ENCODE measurements at regions not wholly inside any gene's neighbourhood (a gene's known extent, or its start where the extent isn't known, plus 50 kb on each side); places are given as distances from the start of the nearest gene placed in this dataset.

GRCh38 chr2:155944218-155944617, 388.3 kb downstream of the NR4A2 start:
- Histone ChIP-seq H3K79me2 (ENCODE audit: control insufficient read depth in 1 of 2, insufficient read depth in 2 of 2, low read length in 2 of 2) (no peaks in the 10 kb centered on the region), H3K23me2 (ENCODE audit: low read depth, low read length) (no peaks in the 10 kb centered on the region), H3K27ac (ENCODE audit: low read depth, low read length) (no peak overlapping the region), H3K14ac (ENCODE audit: insufficient read length) (no peak overlapping the region), H3K4me2 (ENCODE audit: insufficient read depth in 1 of 2, low read depth in 2 of 2, low read length in 2 of 2) (no peak overlapping the region), H3K4me1 (replicated peaks in 1 of 4; ENCODE audit: control insufficient read depth in 3 of 4, insufficient read depth in 4 of 4, low read length in 3 of 4) (no peaks in the 10 kb centered on the region), H2BK120ac (replicated peaks; ENCODE audit: low read depth, low read length) (no peak overlapping the region), H3K56ac (replicated peaks; ENCODE audit: insufficient read length, low read depth, low read length) (no peak overlapping the region), H2BK20ac (ENCODE audit: low read length) (no peak overlapping the region), H4K91ac (replicated peaks; ENCODE audit: insufficient read length, low read length) (no peak overlapping the region), H2BK15ac (ENCODE audit: low read length) (no peak overlapping the region), H2BK12ac (ENCODE audit: low read depth, low read length) (no peak overlapping the region), H4K5ac (ENCODE audit: insufficient read length, low read depth, low read length) (no peak overlapping the region), H2AK5ac (ENCODE audit: low read depth, low read length) (no peak overlapping the region), H2AFZ (ENCODE audit: low read length) (no peak overlapping the region), H2BK5ac (ENCODE audit: low read depth, low read length) (no peak overlapping the region), H4K8ac (ENCODE audit: extremely low read depth, insufficient read depth, low read length) (no peak overlapping the region), H3K23ac (ENCODE audit: insufficient read length) (no peak overlapping the region), H3K18ac (ENCODE audit: extremely low read depth, low read length) (no peak overlapping the region), H3K36me3 (ENCODE audit: control insufficient read depth in 2 of 4, insufficient read depth in 4 of 4, low read length in 3 of 4) (no peaks in the 10 kb centered on the region; a peak in 1 of 8 replicates), H3K27me3 (replicated peaks in 1 of 4; ENCODE audit: control insufficient read depth in 3 of 4, extremely low read depth in 1 of 4, insufficient read depth in 3 of 4, low read length in 3 of 4) (no peaks in the 10 kb centered on the region), H3K79me1 (ENCODE audit: low read depth, low read length) (no peaks in the 10 kb centered on the region), H4K20me1 (replicated peaks in 1 of 2; ENCODE audit: control insufficient read depth in 1 of 2, insufficient read depth in 2 of 2, low read length in 2 of 2) (no peaks in the 10 kb centered on the region), H3K4me3 (ENCODE audit: extremely low read depth in 1 of 4, insufficient read depth in 2 of 4, low read depth in 3 of 4, low read length in 4 of 4) (no peak overlapping the region), H3K9ac (replicated peaks in 1 of 4; ENCODE audit: extremely low read depth in 1 of 4, low read depth in 3 of 4, low read length in 3 of 4) (no peak overlapping the region), H3K9me3 (ENCODE audit: insufficient read depth in 2 of 2, low read depth in 1 of 2, low read length in 1 of 2) (no peaks in the 10 kb centered on the region), H3K4ac (replicated peaks; ENCODE audit: insufficient read length, low read depth, low read length) (no peak overlapping the region)
- 0% methylated on average over 1 of the region's 1 CpG; no CpG with 5 or more reads in 1 of the 2 experiments for WGBS, 2 experiments (ENCODE audit: extremely low coverage in 1 of 2, insufficient coverage in 1 of 2, insufficient read length in 1 of 2, insufficient replicate concordance in 2 of 2, low coverage in 1 of 2, low lambda C conversion rate in 2 of 2, missing lambda C conversion rate in 1 of 2)
- CTCF ChIA-PET (ENCODE audit: partially characterized antibody) = no interaction called here
- TF ChIP-seq CTBP2 (IDR thresholded peaks at IDR 0.05; ENCODE audit: borderline replicate concordance, insufficient read depth, insufficient read length, low read length) (no peak), USF2 (IDR thresholded peaks at IDR 0.05; ENCODE audit: low read length) (no peak), SIRT6 (IDR thresholded peaks at IDR 0.05; ENCODE audit: low read length) (no peak), MAFK (IDR thresholded peaks at IDR 0.05; ENCODE audit: low read depth, low read length) (no peak), KDM4A (IDR thresholded peaks at IDR 0.05; ENCODE audit: low read depth, low read length, severe bottlenecking) (no peak), POU5F1 (IDR thresholded peaks at IDR 0.05; ENCODE audit: low read depth, low read length) (no peak), TAF7 (optimal IDR thresholded peaks at IDR 0.05; ENCODE audit: borderline replicate concordance, low read depth, low read length) (no peak)
- DNase-seq (ENCODE audit: low read depth in 1 of 2, low spot score in 2 of 2) (no peak), FAIRE-seq (no peak)
- POLR2A ChIA-PET (ENCODE audit: partially characterized antibody) = no interaction called here

All from H1 (cell line).